HG02588 (cell line): ENCODE measurements at regions not wholly inside any gene's neighbourhood (a gene's known extent, or its start where the extent isn't known, plus 50 kb on each side); places are given as distances from the start of the nearest gene placed in this dataset.

Experiments used
- ATAC-seq: cut with Tn5 transposase; IDR thresholded peaks from one replicate; pipeline ENCODE4 v1.9.1; 2021; ENCODE audit warnings: mild to moderate bottlenecking, moderate library complexity; ENCODE audit not compliant: unreplicated experiment

DNA sequence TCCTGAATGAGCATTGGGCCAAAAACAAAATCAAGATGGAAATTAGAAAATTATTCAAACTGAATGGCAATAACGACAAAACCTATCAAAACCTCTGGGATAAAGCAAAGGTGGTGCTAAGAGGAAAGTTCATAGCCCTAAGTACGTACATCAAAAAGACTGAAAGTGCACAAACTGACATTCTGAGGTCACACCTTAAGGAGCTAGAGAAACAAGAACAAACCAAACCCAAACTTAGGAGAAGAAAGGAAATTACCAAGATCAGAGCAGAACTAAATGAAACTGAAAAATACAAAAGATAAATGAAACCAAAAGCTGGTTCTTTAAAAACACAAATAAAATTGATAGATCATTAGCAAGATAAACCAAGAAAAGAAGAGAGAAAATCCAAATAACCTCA, 1543.5 kb upstream of the ACVR2A start:
- no peak for ATAC-seq

DNA sequence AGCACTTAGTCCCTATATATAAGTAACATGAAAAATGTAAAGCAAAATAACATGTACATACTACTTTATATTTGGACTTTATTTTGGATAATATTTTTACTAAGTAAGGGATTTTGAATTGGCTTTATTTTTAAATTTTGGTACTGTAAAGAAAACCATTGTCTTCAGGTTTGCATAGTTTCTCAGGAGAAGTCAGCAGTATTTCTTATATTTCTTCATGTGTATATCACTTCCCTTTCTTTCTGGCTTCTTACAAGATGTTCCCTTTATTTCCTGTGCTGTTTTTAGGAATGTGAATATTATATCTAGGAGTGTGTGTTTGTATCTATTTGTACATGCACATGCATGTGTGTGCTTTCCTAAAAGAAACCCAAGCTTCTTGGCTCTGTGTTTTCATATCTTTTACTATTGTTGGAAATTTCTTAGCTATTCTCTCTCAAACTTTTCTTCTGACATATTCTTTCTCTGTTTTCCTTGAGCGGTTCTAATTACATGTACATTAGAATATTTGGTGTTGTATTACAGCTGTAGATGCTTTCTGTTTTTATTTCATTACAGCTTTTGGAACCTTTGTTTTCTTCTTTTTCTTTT, 1549.7 kb upstream of the ACVR2A start:
- ATAC-seq: no peak

GRCh38 chr2:146287281-146287680, 1557.5 kb upstream of the ACVR2A start:
- no peak for ATAC-seq

GRCh38 chr2:146278881-146279280, 1565.9 kb upstream of the ACVR2A start:
- ATAC-seq: no peak

- ATAC-seq: no peak
Measured at GRCh38 chr2:146271131-146271831, 1573.5 kb upstream of the ACVR2A start.

DNA sequence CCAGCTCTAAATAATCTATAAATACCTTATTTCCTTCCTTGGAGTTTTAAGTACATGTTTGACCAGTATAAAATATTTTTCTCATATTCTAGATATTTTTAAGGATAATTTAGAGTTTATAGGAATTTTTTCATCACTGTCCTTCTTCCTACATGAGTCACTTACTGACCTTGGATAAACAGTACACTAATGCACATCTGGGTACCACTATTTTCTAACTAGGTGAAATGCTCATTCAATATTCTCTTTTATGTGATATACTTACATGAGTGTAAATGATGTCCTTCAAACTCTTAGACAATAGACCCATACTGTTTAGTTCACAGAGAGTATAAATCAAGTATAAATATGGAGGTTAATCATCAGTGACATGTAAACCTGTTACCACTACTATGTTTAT, 1574.2 kb upstream of the ACVR2A start:
- ATAC-seq: no peak

- no peak for ATAC-seq
Measured at GRCh38 chr2:146267093-146267492, 1577.7 kb upstream of the ACVR2A start.

GRCh38 chr2:146265656-146266055, 1579.2 kb upstream of the ACVR2A start:
- no peak for ATAC-seq

DNA sequence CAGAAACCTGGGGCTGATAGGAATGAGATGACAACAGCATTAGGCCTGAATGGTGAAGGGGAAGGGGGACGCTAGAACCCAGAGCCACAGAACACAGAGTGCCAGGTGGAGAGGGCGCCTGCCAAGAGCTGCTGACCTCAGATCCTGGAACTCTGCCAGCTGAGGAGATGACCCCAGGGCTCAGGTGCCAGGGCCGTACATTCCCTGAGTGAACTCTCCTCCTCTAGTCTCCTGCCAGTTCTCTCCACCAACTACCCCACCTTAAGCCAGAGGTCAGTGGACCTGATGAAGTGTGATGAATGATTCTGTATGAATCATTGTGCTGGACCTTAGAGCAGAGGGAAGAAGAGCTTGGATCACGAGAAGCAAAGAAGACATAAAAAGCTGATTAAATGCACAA, 1582.2 kb upstream of the ACVR2A start:
- no peak for ATAC-seq

DNA sequence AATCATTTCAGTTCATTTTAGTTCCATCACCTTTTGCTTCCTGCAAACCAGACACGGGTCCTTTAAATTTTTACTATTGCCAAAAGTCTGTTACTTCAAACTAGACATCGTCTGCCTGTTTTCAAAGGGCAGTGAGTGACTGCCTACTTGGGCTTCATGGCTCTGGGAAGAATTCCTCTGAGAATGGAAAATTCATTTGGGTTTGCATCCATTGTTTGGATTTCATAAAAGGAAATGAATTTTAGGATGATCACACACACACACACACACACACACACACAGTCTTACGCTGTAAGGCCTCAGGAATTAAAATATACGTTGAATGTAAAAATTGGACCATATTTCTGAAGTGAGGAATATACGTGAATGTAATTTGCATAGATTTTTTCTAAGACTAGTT, 1584.3 kb upstream of the ACVR2A start:
- ATAC-seq: no peak

DNA sequence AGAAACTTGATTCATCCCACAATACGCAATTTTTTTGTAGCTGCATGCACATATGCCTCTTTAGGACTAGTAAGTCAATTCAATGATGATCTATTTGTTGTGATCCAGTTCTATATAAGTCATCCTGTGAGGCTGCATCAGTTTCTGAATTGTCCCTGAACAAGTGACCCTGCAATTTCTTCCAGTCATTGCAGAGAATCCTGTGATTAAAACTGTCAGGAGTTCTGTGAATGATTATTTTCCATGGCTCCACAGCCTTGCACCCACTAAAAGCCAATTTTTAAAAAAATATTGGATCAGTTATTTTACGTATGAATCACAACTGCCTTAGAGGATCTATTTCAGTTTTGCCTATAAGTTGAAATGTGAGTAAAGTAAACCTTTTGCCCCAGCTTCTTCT, 1585.0 kb upstream of the ACVR2A start:
- no peak for ATAC-seq

GRCh38 chr2:146258071-146258470, 1586.8 kb upstream of the ACVR2A start:
- no peak for ATAC-seq

- ATAC-seq: no peak
Measured at GRCh38 chr2:146252119-146252518, 1592.7 kb upstream of the ACVR2A start.

- no peak for ATAC-seq
Measured at GRCh38 chr2:146251328-146251727, 1593.5 kb upstream of the ACVR2A start.

DNA sequence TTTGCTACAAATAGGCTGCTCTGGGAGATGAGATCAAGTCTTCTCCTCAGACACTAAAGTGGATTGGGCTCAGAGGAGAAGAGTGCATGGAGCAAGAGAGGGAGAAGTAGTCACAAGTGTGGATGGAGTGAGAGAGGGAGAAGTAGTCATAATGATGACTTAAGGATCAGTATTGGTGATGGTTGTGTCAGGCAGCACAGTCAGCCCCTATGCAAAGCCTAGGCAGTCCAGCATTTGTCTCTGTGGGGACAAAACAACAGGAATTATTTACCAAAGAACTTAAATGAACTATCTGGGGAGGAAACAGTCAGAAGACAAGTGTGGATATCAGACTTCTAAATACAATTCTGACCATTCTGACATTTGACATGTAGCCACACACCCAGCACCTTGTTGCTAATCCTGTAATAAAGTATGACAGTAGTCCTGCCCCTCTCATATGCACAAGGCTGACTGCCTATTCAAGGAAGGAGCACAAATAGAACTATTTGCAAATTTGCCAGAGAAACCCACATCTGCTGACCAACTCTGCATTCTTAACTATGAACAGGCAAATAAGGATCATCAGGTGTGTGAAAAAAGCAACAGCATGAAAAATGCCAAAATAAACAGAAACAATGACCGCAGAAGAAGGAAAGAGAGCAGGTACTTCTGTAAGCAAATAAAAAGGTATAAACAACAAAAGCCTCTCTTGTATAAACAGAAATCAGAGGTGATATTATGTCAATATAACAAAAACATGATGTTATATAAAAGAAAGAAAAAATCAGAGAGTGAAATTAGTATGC, 1597.9 kb upstream of the ACVR2A start:
- ATAC-seq: no peak

GRCh38 chr2:146246002-146246735, 1598.7 kb upstream of the ACVR2A start:
- no peak for ATAC-seq

DNA sequence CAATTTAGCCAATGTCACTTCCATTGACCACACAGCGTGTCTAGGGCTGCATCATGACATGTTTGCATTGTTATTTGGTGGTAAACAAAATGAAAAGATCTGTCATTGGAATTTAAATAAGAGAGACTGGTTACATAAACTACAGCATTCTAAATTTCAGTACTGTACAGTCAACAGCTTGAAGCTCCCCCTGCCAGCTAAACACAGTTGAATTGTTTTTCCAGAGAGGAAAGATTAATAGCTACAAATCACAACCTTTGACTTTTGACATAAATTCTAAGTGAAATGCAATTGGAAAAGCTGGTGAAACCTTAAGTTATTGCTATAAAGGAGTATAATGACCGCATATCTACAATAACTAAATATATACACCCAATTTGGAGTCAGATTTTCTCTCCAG, 1600.0 kb upstream of the ACVR2A start:
- no peak for ATAC-seq

DNA sequence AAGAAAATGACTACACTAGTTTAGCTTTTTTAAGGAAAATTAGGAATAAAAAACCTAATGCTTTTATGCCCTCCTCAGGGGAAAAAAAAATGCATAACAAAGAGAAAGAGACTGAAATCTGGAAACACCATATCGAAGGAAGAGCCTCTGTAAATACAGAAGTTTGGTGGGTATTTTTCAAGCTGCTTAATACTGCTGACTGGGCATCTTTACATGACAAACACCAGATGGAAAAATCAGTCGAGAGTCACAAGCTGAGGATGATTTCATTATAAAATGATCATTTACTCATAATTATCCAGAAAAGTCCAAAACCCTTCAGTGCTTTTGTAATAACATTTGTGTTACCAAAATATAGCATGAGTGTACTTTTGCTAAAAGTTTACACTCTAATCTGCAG, 1600.7 kb upstream of the ACVR2A start:
- no peak for ATAC-seq

DNA sequence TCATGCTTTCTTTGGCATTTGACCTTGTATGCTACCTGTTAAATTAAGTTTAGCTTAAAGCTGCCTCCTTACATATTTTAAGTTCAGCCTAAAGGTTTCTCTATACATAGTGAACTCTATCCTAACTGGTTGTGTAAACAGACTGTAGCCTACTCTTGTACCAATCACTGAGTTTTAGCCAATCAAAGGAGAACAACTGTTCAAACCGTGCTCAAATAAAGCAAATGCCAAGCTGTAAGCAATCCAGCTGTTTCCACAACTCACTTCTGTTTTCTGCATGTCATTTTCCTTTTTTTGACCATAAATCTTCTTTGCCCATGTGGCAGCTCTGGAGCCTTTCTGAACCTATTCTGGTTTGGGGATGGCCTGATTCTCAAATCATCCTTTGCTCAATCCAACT, 1603.8 kb upstream of the ACVR2A start:
- ATAC-seq: no peak

DNA sequence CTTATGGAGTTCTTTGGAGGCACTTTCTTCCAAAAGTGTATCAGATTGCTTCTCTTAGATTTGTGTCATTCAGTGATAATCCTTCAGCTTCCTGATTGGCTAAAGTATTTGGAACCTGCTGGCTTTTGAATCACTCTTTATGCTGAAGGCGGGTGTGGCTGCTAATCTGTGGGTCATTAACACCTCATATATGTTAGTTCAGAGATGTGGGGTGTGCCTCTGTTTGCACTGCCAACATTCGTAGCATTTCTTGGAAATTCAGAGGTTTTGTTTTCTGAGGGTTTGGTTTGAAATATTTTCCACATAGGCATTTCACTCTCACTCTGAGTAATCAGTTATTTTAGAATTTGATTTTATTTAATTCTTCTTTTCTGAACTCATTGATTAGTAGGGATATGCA, 1604.4 kb upstream of the ACVR2A start:
- ATAC-seq: no peak

GRCh38 chr2:146239392-146240135, 1605.3 kb upstream of the ACVR2A start:
- ATAC-seq: no peak
